Astrocyte (in vitro differentiated cells and primary cell): ENCODE measurements at regions not wholly inside any gene's neighbourhood (a gene's known extent, or its start where the extent isn't known, plus 50 kb on each side); places are given as distances from the start of the nearest gene placed in this dataset.

Experiments
- DNase-seq: peaks from one replicate; pipeline ENCODE4 v3.0.0-alpha.2; 2010; ENCODE audit warnings: low read depth
- FAIRE-seq: peaks from 2 replicates; lab custom pipeline; 2011; peaks lifted over from hg19 to GRCh38; lab: Jason Lieb, UNC
- H2AFZ ChIP-seq: 2 replicates; pipeline ENCODE4 v1.6.0; 2012; ENCODE audit warnings: low read depth, low read length, inconsistent platforms
- H3K27ac ChIP-seq: 2 replicates; pipeline ENCODE4 v1.5.1; 2011; ENCODE audit warnings: low read depth, low read length, inconsistent platforms
- H3K27me3 ChIP-seq: 2 replicates; pipeline ENCODE4 v1.6.0; 2011; ENCODE audit warnings: low read length, inconsistent platforms; ENCODE audit not compliant: insufficient read depth
- H3K36me3 ChIP-seq: 2 replicates; pipeline ENCODE4 v1.5.1; 2011; ENCODE audit warnings: low read length, inconsistent platforms; ENCODE audit not compliant: insufficient read depth
- H3K4me1 ChIP-seq: 2 replicates; pipeline ENCODE4 v1.5.1; 2011; ENCODE audit warnings: low read length, inconsistent platforms; ENCODE audit not compliant: insufficient read depth
- H3K4me2 ChIP-seq: 2 replicates; pipeline ENCODE4 v1.6.0; 2012; ENCODE audit warnings: low read length, inconsistent platforms
- H3K4me3 ChIP-seq: 2 replicates; pipeline ENCODE4 v1.5.1; 2011; ENCODE audit warnings: low read depth, mild to moderate bottlenecking, low read length, inconsistent platforms; ENCODE audit not compliant: insufficient read depth
- H3K79me2 ChIP-seq: 2 replicates; pipeline ENCODE4 v1.6.0; 2012; ENCODE audit warnings: mild to moderate bottlenecking, low read length, inconsistent platforms; ENCODE audit not compliant: insufficient read depth
- H3K9ac ChIP-seq: 2 replicates; pipeline ENCODE4 v1.6.0; 2012; ENCODE audit warnings: mild to moderate bottlenecking, low read length, inconsistent platforms
- H3K9me3 ChIP-seq: 2 replicates; pipeline ENCODE4 v1.5.1; 2012; ENCODE audit warnings: low read depth, mild to moderate bottlenecking, low read length, inconsistent platforms; ENCODE audit not compliant: insufficient read depth
- H4K20me1 ChIP-seq: 2 replicates; pipeline ENCODE4 v1.6.0; 2012; ENCODE audit warnings: low read length, inconsistent platforms; ENCODE audit not compliant: insufficient read depth
- H3K27ac Mint-ChIP-seq: one replicate; pipeline ENCODE4 v1.8.0; 2021; ENCODE audit warnings: mild to moderate bottlenecking, mixed read lengths; ENCODE audit not compliant: unreplicated experiment
- H3K27me3 Mint-ChIP-seq: one replicate; pipeline ENCODE4 v1.8.0; 2021; ENCODE audit warnings: low read depth, mixed read lengths; ENCODE audit not compliant: unreplicated experiment
- H3K36me3 Mint-ChIP-seq: one replicate; pipeline ENCODE4 v1.8.0; 2021; ENCODE audit warnings: low read depth, mixed read lengths; ENCODE audit not compliant: unreplicated experiment
- H3K4me1 Mint-ChIP-seq: one replicate; pipeline ENCODE4 v1.8.0; 2021; ENCODE audit warnings: low read depth, mixed read lengths; ENCODE audit not compliant: unreplicated experiment
- H3K4me3 Mint-ChIP-seq: one replicate; pipeline ENCODE4 v1.8.0; 2021; ENCODE audit warnings: mild to moderate bottlenecking, moderate library complexity, mixed read lengths; ENCODE audit not compliant: unreplicated experiment
- H3K9me3 Mint-ChIP-seq: one replicate; pipeline ENCODE4 v1.8.0; 2021; ENCODE audit warnings: mild to moderate bottlenecking, mixed read lengths; ENCODE audit not compliant: unreplicated experiment
- CTCF ChIP-seq: IDR thresholded peaks from 2 replicates; pipeline ENCODE4 v1.5.1; 2011; ENCODE audit warnings: low read depth, mild to moderate bottlenecking, inconsistent platforms, low read length, moderate library complexity; ENCODE audit not compliant: insufficient read depth
- EZH2 ChIP-seq: IDR thresholded peaks from 2 replicates; pipeline ENCODE4 v1.6.1; 2012; ENCODE audit warnings: mild to moderate bottlenecking, low read length, inconsistent platforms; ENCODE audit not compliant: insufficient read depth

- Histone ChIP-seq H3K27ac (no peak overlapping the region), H3K4me1 (peaks cover 6% of the 10 kb centered on the region), H2AFZ (no peak overlapping the region), H3K4me2 (no peak overlapping the region), H3K79me2 (no peaks in the 10 kb centered on the region), H3K36me3 (no peaks in the 10 kb centered on the region), H3K9me3 (no peaks in the 10 kb centered on the region), H4K20me1 (no peaks in the 10 kb centered on the region), H3K4me3 (no peak overlapping the region), H3K27me3 (peaks cover 9% of the 10 kb centered on the region), H3K9ac (no peak overlapping the region)
- peaks cover 17% of the 10 kb centered on the region for H3K4me1 Mint-ChIP-seq
- peaks cover 5% of the 10 kb centered on the region for H3K36me3 Mint-ChIP-seq
- H3K4me3 Mint-ChIP-seq: no peak overlapping the region
- peaks cover 13% of the 10 kb centered on the region for H3K27me3 Mint-ChIP-seq
- H3K27ac Mint-ChIP-seq: no peak overlapping the region
- H3K9me3 Mint-ChIP-seq: peaks cover 10% of the 10 kb centered on the region
- TF ChIP-seq EZH2 (no peak), CTCF (no peak)
- FAIRE-seq: no peak
- no peak for DNase-seq
These were observed 183.7 kb upstream of the SIX2 start for GRCh38 chr2:45192991-45193390.

GRCh38 chr2:45192481-45192880, 183.2 kb upstream of the SIX2 start:
- Mint-ChIP-seq H3K27ac (peak overlapping the region; percentile 4), H3K4me3 (no peak overlapping the region), H3K27me3 (peaks cover 13% of the 10 kb centered on the region), H3K36me3 (peaks cover 5% of the 10 kb centered on the region), H3K4me1 (peaks cover 17% of the 10 kb centered on the region), H3K9me3 (peaks cover 8% of the 10 kb centered on the region)
- no peak overlapping the region for H3K9ac ChIP-seq
- no peak overlapping the region for H3K27ac ChIP-seq
- no peaks in the 10 kb centered on the region for H4K20me1 ChIP-seq
- H3K79me2 ChIP-seq: no peaks in the 10 kb centered on the region
- TF ChIP-seq CTCF (no peak), EZH2 (no peak)
- H3K9me3 ChIP-seq: no peaks in the 10 kb centered on the region
- peaks cover 9% of the 10 kb centered on the region for H3K27me3 ChIP-seq
- no peak overlapping the region for H3K4me3 ChIP-seq
- FAIRE-seq (no peak), DNase-seq (no peak)
- no peak overlapping the region for H3K4me2 ChIP-seq
- H3K36me3 ChIP-seq: no peaks in the 10 kb centered on the region
- peaks cover 6% of the 10 kb centered on the region for H3K4me1 ChIP-seq
- H2AFZ ChIP-seq: no peak overlapping the region

GRCh38 chr2:45191976-45192375, 182.7 kb upstream of the SIX2 start:
- Histone ChIP-seq H3K4me3 (no peak overlapping the region), H3K36me3 (no peaks in the 10 kb centered on the region), H2AFZ (no peak overlapping the region), H3K4me2 (no peak overlapping the region), H3K27ac (no peak overlapping the region), H3K4me1 (peaks cover 6% of the 10 kb centered on the region), H3K9ac (no peak overlapping the region), H3K27me3 (peaks cover 9% of the 10 kb centered on the region), H4K20me1 (no peaks in the 10 kb centered on the region), H3K79me2 (no peaks in the 10 kb centered on the region), H3K9me3 (no peaks in the 10 kb centered on the region)
- DNase-seq (peak; percentile 29), FAIRE-seq (no peak)
- Mint-ChIP-seq H3K36me3 (peaks cover 5% of the 10 kb centered on the region), H3K4me3 (no peak overlapping the region), H3K27ac (no peak overlapping the region), H3K4me1 (peaks cover 17% of the 10 kb centered on the region), H3K9me3 (peaks cover 5% of the 10 kb centered on the region), H3K27me3 (peaks cover 13% of the 10 kb centered on the region)
- no peak for TF ChIP-seq CTCF
- no peak for TF ChIP-seq EZH2
